ENCODE measurements at regions not wholly inside any gene's neighbourhood (a gene's known extent, or its start where the extent isn't known, plus 50 kb on each side); places are given as distances from the start of the nearest gene placed in this dataset.

GRCh38 chr5:15248731-15249130 is 251.2 kb upstream of the FBXL7 start:
- no peak overlapping the region for H3K27ac ChIP-seq
- TF ChIP-seq EP300 (IDR thresholded peaks at IDR 0.05), result no peak
- TF ChIP-seq POLR2A (IDR thresholded peaks at IDR 0.05), result no peak
- TF ChIP-seq, protein P1, sequence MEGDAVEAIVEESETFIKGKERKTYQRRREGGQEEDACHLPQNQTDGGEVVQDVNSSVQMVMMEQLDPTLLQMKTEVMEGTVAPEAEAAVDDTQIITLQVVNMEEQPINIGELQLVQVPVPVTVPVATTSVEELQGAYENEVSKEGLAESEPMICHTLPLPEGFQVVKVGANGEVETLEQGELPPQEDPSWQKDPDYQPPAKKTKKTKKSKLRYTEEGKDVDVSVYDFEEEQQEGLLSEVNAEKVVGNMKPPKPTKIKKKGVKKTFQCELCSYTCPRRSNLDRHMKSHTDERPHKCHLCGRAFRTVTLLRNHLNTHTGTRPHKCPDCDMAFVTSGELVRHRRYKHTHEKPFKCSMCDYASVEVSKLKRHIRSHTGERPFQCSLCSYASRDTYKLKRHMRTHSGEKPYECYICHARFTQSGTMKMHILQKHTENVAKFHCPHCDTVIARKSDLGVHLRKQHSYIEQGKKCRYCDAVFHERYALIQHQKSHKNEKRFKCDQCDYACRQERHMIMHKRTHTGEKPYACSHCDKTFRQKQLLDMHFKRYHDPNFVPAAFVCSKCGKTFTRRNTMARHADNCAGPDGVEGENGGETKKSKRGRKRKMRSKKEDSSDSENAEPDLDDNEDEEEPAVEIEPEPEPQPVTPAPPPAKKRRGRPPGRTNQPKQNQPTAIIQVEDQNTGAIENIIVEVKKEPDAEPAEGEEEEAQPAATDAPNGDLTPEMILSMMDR (IDR thresholded peaks at IDR 0.05), result no peak
- no peak for TF ChIP-seq POLR2AphosphoS5 (IDR thresholded peaks at IDR 0.05)
- intact Hi-C loops (cut with DNase I), result no loop called here
- H3K9me3 ChIP-seq, result no peaks in the 10 kb centered on the region
- no peak for DNase-seq
- no peak overlapping the region for H3K4me3 ChIP-seq
- no peaks in the 10 kb centered on the region for H3K36me3 ChIP-seq
- no peaks in the 10 kb centered on the region for H3K27me3 ChIP-seq
- no peaks in the 10 kb centered on the region for H3K4me1 ChIP-seq

GRCh38 chr5:15245913-15246312 is 254.1 kb upstream of the FBXL7 start:
- no peaks in the 10 kb centered on the region for H3K36me3 ChIP-seq
- H3K27ac ChIP-seq, result no peak overlapping the region
- TF ChIP-seq POLR2A (IDR thresholded peaks at IDR 0.05) (no peak), EP300 (IDR thresholded peaks at IDR 0.05) (no peak), POLR2AphosphoS5 (IDR thresholded peaks at IDR 0.05) (no peak)
- TF ChIP-seq, protein P1 (IDR thresholded peaks at IDR 0.05), result no peak
- H3K9me3 ChIP-seq, result no peaks in the 10 kb centered on the region
- no peaks in the 10 kb centered on the region for H3K27me3 ChIP-seq
- intact Hi-C loops (cut with DNase I), result no loop called here
- DNase-seq, result no peak
- 81 to 90% methylated on average over 1 of the region's 1 CpG for WGBS, 2 donors
- no peaks in the 10 kb centered on the region for H3K4me1 ChIP-seq
- H3K4me3 ChIP-seq, result no peak overlapping the region

GRCh38 chr5:15243301-15244020 is 256.5 kb upstream of the FBXL7 start:
- intact Hi-C loops (cut with DNase I), result no loop called here
- DNase-seq, result no peak
- no peak for TF ChIP-seq EP300 (IDR thresholded peaks at IDR 0.05)
- TF ChIP-seq, protein P1 (IDR thresholded peaks at IDR 0.05), result no peak
- TF ChIP-seq POLR2AphosphoS5 (IDR thresholded peaks at IDR 0.05), result no peak
- TF ChIP-seq POLR2A (IDR thresholded peaks at IDR 0.05), result no peak
- no peaks in the 10 kb centered on the region for H3K4me1 ChIP-seq
- no peaks in the 10 kb centered on the region for H3K27me3 ChIP-seq
- no peak overlapping the region for H3K27ac ChIP-seq
- no peaks in the 10 kb centered on the region for H3K9me3 ChIP-seq
- no peaks in the 10 kb centered on the region for H3K36me3 ChIP-seq
- no peak overlapping the region for H3K4me3 ChIP-seq
- 67 to 83% methylated on average over 4 of the region's 4 CpGs for WGBS, 2 donors

DNA sequence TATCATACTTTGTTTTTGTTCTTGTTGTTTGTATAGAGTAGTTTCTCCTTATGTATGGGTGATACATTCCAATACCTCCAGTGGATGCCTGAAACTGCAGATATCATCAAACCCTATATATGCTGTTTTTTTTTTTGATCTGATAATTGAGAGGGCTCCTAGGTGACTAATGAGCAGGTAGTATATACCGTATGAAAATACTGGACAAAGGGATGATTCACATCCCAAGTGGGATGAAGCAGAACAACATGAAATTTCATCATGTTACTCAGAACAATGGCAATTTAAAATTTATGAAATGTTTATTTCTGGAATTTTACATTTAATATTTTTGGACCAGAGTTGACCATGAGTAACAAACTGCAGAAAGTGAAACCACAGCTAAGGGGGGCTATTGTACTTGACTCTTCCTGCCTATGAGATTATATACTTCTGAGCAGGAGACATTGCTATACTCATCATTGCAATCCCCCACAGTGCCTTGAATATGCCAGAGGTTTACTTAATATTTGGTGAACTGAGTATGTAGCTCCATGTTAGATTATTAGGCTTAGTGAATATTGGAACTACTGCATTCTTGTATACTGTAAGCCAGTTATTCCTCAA is 258.7 kb upstream of the FBXL7 start:
- TF ChIP-seq, protein P1 (IDR thresholded peaks at IDR 0.05), result no peak
- TF ChIP-seq POLR2AphosphoS5 (IDR thresholded peaks at IDR 0.05) (no peak), POLR2A (IDR thresholded peaks at IDR 0.05) (no peak), EP300 (IDR thresholded peaks at IDR 0.05) (no peak)
- H3K27ac ChIP-seq, result no peak overlapping the region
- no peak for DNase-seq
- intact Hi-C loops (cut with DNase I), result no loop called here
- no peak overlapping the region for H3K4me3 ChIP-seq
- H3K36me3 ChIP-seq, result no peaks in the 10 kb centered on the region
- 85 to 96% methylated on average over 1 of the region's 1 CpG for WGBS, 2 donors
- H3K9me3 ChIP-seq, result no peaks in the 10 kb centered on the region
- H3K27me3 ChIP-seq, result no peaks in the 10 kb centered on the region
- peaks cover 0 to 9% (median 4%) of the 10 kb centered on the region in 4 donors for H3K4me1 ChIP-seq

Data from sigmoid colon (tissue), 6 donors.